Brain microvascular endothelial cell (primary cell): ENCODE measurements at regions not wholly inside any gene's neighbourhood (a gene's known extent, or its start where the extent isn't known, plus 50 kb on each side); places are given as distances from the start of the nearest gene placed in this dataset.

ENCODE experiments used
- DNase-seq: peaks from one replicate; pipeline ENCODE4 v3.0.0-alpha.2; 2020
- H3K27ac ChIP-seq: fragments of 250-450 bp; sonication (Bioruptor Pico); 2 replicates; pipeline ENCODE4 v1.5.1; 2020; ENCODE audit warnings: mild to moderate bottlenecking, moderate library complexity
- H3K27me3 ChIP-seq: fragments of 250-450 bp; sonication (Bioruptor Pico); replicated peaks from 2 replicates; pipeline ENCODE4 v1.5.1; 2020; ENCODE audit warnings: mild to moderate bottlenecking
- H3K36me3 ChIP-seq: fragments of 250-450 bp; sonication (Bioruptor Pico); replicated peaks from 2 replicates; pipeline ENCODE4 v1.5.1; 2020; ENCODE audit warnings: mild to moderate bottlenecking
- H3K4me3 ChIP-seq: 2 replicates; pipeline ENCODE4 v1.5.1; 2011; ENCODE audit warnings: low read depth, mild to moderate bottlenecking, control low read depth, low read length, moderate library complexity
- in situ Hi-C: cut with HindIII; loops from 2 replicates; pipeline ENCODE4 v1.10.0; 2017; ENCODE audit warnings: low sequenced_read_pairs, low pct_ligation_motif_present
- TF ChIP-seq, protein P1 (sequence below): IDR thresholded peaks from 2 replicates; pipeline ENCODE4 v1.5.1; 2011; ENCODE audit warnings: low read depth, mild to moderate bottlenecking, moderate library complexity, low read length, control low read depth, inconsistent platforms; ENCODE audit errors: missing control alignments

DNA sequence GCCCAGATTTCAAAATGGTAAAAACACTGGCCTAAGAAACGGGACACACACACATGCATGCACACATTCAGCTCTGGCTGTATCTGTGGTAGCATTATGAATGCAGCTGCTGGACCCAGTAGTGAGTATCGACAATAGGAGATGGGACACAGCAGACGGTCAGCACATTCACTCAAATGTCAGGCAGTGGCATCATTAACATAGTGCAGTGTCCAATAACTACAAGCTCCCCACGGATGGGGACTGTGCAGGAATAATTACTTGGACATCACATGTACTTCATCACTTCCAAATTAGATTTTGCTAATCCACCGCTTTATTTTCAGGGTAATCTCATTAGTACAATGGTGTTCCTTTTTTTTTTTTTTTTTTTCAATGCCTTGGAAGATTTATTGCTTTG lies 109.5 kb downstream of the FANCF start:
- no peaks in the 10 kb centered on the region for H3K36me3 ChIP-seq
- H3K27me3 ChIP-seq, result no peaks in the 10 kb centered on the region
- DNase-seq, result no peak
- in situ Hi-C loops, result no loop called here
- H3K27ac ChIP-seq, result no peak overlapping the region
- H3K4me3 ChIP-seq, result no peak overlapping the region
- TF ChIP-seq, protein P1, sequence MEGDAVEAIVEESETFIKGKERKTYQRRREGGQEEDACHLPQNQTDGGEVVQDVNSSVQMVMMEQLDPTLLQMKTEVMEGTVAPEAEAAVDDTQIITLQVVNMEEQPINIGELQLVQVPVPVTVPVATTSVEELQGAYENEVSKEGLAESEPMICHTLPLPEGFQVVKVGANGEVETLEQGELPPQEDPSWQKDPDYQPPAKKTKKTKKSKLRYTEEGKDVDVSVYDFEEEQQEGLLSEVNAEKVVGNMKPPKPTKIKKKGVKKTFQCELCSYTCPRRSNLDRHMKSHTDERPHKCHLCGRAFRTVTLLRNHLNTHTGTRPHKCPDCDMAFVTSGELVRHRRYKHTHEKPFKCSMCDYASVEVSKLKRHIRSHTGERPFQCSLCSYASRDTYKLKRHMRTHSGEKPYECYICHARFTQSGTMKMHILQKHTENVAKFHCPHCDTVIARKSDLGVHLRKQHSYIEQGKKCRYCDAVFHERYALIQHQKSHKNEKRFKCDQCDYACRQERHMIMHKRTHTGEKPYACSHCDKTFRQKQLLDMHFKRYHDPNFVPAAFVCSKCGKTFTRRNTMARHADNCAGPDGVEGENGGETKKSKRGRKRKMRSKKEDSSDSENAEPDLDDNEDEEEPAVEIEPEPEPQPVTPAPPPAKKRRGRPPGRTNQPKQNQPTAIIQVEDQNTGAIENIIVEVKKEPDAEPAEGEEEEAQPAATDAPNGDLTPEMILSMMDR, result no peak

DNA sequence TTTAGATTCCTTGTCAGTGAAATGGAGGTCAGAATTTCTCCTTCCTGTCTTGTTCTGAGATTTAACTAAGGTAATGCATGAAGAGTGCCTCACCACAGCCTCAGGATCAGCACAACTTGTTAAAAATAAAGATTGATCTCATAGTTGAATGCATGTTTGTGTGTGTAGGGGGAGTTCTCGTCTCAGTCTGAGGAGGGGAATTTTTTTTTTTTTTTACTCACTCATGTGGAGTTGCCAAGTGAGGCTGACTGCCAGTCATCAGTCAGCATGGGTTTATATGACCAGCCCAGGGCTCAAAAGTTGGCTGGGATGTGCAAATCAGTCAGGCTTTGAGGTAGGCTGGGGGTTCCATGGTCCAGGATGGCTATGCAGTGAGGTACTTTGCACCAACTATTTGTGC lies 113.2 kb downstream of the FANCF start:
- DNase-seq, result no peak
- Histone ChIP-seq H3K27me3 (no peaks in the 10 kb centered on the region), H3K27ac (no peak overlapping the region), H3K36me3 (no peaks in the 10 kb centered on the region), H3K4me3 (no peak overlapping the region)
- in situ Hi-C loops, result no loop called here
- TF ChIP-seq, protein P1, result no peak

DNA sequence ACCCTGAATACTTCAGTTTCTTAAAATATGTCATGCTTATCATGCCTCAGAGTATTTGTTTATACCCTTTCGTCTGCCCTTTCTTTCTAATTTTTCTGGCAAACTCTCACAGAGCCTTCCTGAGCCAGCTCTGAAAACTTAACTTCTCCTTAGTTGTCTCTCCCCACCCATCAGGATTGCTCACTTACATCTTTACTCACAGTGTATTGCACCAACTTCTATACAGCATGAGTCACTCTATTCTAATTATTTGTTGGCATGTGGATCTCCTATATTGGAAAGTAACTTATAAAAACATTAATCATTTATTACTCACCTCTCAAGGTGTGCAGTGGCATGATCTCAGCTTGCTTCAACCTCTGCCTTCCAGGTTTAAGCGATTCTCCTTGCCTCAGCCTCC lies 114.9 kb downstream of the FANCF start:
- in situ Hi-C loops, result no loop called here

DNA sequence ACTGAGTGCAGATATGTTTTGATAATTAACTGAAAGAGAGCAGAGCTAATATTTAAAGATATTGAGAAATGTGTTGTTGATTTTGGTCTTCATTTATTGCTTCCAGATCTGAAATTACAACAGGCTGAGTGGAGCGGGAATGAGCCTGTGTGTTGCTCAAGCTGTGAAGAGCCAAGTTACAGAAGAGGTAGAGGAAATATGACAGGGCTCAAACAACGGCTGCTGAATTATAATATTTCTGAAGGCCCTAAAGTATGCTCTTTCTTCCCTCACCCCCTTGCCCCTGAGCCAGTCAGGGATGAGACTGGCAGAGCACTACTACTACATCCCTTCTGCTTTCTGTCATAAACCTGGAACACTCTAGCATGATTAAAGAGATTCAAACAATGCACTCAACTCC lies 115.6 kb downstream of the FANCF start:
- in situ Hi-C loops, result no loop called here
- Histone ChIP-seq H3K4me3 (no peak overlapping the region), H3K27me3 (no peaks in the 10 kb centered on the region), H3K27ac (no peak overlapping the region), H3K36me3 (no peaks in the 10 kb centered on the region)
- DNase-seq, result no peak
- TF ChIP-seq, protein P1, result no peak

More for the DNA sequence above, 114.9 kb downstream of the FANCF start:
- no peaks in the 10 kb centered on the region for H3K27me3 ChIP-seq
- no peaks in the 10 kb centered on the region for H3K36me3 ChIP-seq
- H3K27ac ChIP-seq, result no peak overlapping the region
- H3K4me3 ChIP-seq, result no peak overlapping the region
- DNase-seq, result no peak
- TF ChIP-seq, protein P1, result no peak

DNA sequence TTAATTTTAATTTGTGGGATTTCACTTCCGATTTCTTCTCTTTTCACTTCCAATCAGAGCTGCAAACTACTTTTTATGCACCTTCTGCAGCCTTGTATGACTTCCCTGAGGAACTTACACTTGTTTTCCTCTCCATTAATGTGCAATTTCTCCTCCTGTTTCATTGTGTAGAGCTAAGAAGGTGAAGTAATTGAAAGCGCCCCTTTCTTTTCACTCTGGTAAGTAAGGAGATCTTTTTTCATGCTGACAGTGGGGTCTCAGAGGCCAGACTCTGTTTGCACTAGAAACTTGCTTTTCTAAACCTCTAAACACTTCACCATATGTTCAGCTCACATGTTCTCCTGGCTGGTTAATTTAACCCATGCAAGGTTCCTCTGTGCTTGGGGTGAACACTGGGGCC lies 117.0 kb downstream of the FANCF start:
- H3K36me3 ChIP-seq, result no peaks in the 10 kb centered on the region
- in situ Hi-C loops, result no loop called here
- no peak for DNase-seq
- no peaks in the 10 kb centered on the region for H3K27me3 ChIP-seq
- no peak overlapping the region for H3K4me3 ChIP-seq
- TF ChIP-seq, protein P1, result no peak
- H3K27ac ChIP-seq, result no peak overlapping the region

DNA sequence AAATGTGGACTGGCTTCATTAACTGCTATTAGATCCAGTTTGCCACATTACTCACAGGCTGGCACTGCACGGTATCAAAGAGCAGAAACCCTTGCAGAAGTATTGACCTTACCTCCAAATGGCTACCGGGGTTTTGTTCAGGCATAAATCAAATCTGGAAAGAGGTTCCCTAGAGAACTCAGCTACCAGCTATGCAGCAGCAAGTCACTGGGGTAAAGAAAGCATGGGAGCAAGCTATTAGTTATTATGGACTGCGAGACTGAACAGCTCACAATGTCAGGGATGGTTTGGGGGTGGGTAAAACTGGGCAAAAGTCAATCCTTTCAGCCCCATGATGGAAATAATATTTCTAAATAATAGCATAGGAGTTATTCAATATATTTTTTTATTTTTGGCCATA lies 128.1 kb downstream of the FANCF start:
- TF ChIP-seq, protein P1, result no peak
- no peak for DNase-seq
- Histone ChIP-seq H3K27ac (no peak overlapping the region), H3K27me3 (no peaks in the 10 kb centered on the region), H3K36me3 (no peaks in the 10 kb centered on the region), H3K4me3 (no peak overlapping the region)
- in situ Hi-C loops, result no loop called here
